ENCODE measurements at regions not wholly inside any gene's neighbourhood (a gene's known extent, or its start where the extent isn't known, plus 50 kb on each side); places are given as distances from the start of the nearest gene placed in this dataset.
A peak's percentile ranks its signal among the peaks of the same experiment; 100 is the strongest.

GRCh38 chr6:33863723-33864440 is 60.1 kb upstream of the MLN start:
- Mint-ChIP-seq H3K4me1 (ENCODE audit: low read depth) (peaks cover 28% of the 10 kb centered on the region), H3K36me3 (ENCODE audit: low read depth) (peaks cover 2% of the 10 kb centered on the region), H3K27ac (no peak overlapping the region), H3K9me3 (peaks cover 9% of the 10 kb centered on the region), H3K4me3 (no peak overlapping the region), H3K27me3 (peaks cover 5% of the 10 kb centered on the region)
- ChIA-PET POLR2A (no interaction called here), CTCF (no interaction called here)
- peak; percentile 45 for ATAC-seq
- intact Hi-C loops (cut with micrococcal nuclease), result no loop called here
- no peak for TF ChIP-seq CTCF (IDR thresholded peaks at IDR 0.05)
- DNase-seq, result peak; percentile 41

- no peak for ATAC-seq
- H3K27me3 Mint-ChIP-seq, result peaks cover 10% of the 10 kb centered on the region
- DNase-seq, result no peak
Measured at GRCh38 chr6:33863084-33863483, 59.3 kb upstream of the MLN start.

GRCh38 chr6:33862536-33862935 is 58.7 kb upstream of the MLN start:
- Mint-ChIP-seq H3K4me3 (no peak overlapping the region), H3K4me1 (ENCODE audit: low read depth) (peaks cover 31% of the 10 kb centered on the region), H3K9me3 (peaks cover 9% of the 10 kb centered on the region), H3K36me3 (ENCODE audit: low read depth) (peaks cover 2% of the 10 kb centered on the region), H3K27me3 (peaks cover 10% of the 10 kb centered on the region), H3K27ac (no peak overlapping the region)
- DNase-seq, result no peak
- POLR2A ChIA-PET, result no interaction called here
- no peak for TF ChIP-seq CTCF (IDR thresholded peaks at IDR 0.05)
- CTCF ChIA-PET, result no interaction called here
- intact Hi-C loops (cut with micrococcal nuclease), result no loop called here
- ATAC-seq, result no peak

More at GRCh38 chr6:33863084-33863483, 59.3 kb upstream of the MLN start:
- Mint-ChIP-seq H3K36me3 (ENCODE audit: low read depth) (peaks cover 2% of the 10 kb centered on the region), H3K4me1 (ENCODE audit: low read depth) (peaks cover 28% of the 10 kb centered on the region), H3K4me3 (no peak overlapping the region), H3K27ac (no peak overlapping the region), H3K9me3 (peaks cover 9% of the 10 kb centered on the region)
- ChIA-PET CTCF (no interaction called here), POLR2A (no interaction called here)
- TF ChIP-seq CTCF (IDR thresholded peaks at IDR 0.05), result no peak
- intact Hi-C loops (cut with micrococcal nuclease), result no loop called here

GRCh38 chr6:33861722-33862121 is 57.9 kb upstream of the MLN start:
- intact Hi-C loops (cut with micrococcal nuclease), result no loop called here
- Mint-ChIP-seq H3K27me3 (peaks cover 10% of the 10 kb centered on the region), H3K4me3 (no peak overlapping the region), H3K36me3 (ENCODE audit: low read depth) (peaks cover 2% of the 10 kb centered on the region), H3K4me1 (ENCODE audit: low read depth) (peaks cover 38% of the 10 kb centered on the region), H3K27ac (no peak overlapping the region), H3K9me3 (peaks cover 9% of the 10 kb centered on the region)
- ATAC-seq (no peak), DNase-seq (peak; percentile 26)
- POLR2A ChIA-PET, result interaction anchor here (0.7 kb wide), 1 partner anchor 43 kb away, joined by 3 read pairs; no protein-coding TSS in a partner anchor
- CTCF ChIA-PET, result interaction anchor here (1.2 to 1.8 kb wide), 4 partner anchors 43 to 166 kb away, joined by 4 to 8 read pairs (median 6); no protein-coding TSS in a partner anchor
- no peak for TF ChIP-seq CTCF (IDR thresholded peaks at IDR 0.05)

GRCh38 chr6:33860706-33861474 is 57.1 kb upstream of the MLN start:
- Mint-ChIP-seq H3K27me3 (peaks cover 11% of the 10 kb centered on the region), H3K27ac (no peak overlapping the region), H3K36me3 (ENCODE audit: low read depth) (no peaks in the 10 kb centered on the region), H3K9me3 (peaks cover 2% of the 10 kb centered on the region), H3K4me1 (ENCODE audit: low read depth) (peaks cover 46% of the 10 kb centered on the region), H3K4me3 (no peak overlapping the region)
- ChIA-PET POLR2A (interaction anchor here (0.7 kb wide), 1 partner anchor 43 kb away, joined by 3 read pairs; no protein-coding TSS in a partner anchor), CTCF (interaction anchor here (1.1 to 1.8 kb wide), 5 partner anchors 11 to 167 kb away, joined by 3 to 8 read pairs (median 5); no protein-coding TSS in a partner anchor)
- no peak for TF ChIP-seq CTCF (IDR thresholded peaks at IDR 0.05)
- intact Hi-C loops (cut with micrococcal nuclease), result no loop called here
- ATAC-seq (peak; percentile 49), DNase-seq (peak; percentile 44)
